Neural progenitor cell (in vitro differentiated cells): ENCODE measurements at regions not wholly inside any gene's neighbourhood (a gene's known extent, or its start where the extent isn't known, plus 50 kb on each side); places are given as distances from the start of the nearest gene placed in this dataset.

Source experiments
- EZH2 ChIP-seq: fragments of 200-600 bp; sonication (generic); IDR thresholded peaks from 2 replicates; pipeline ENCODE4 v1.6.1; 2017; ENCODE audit warnings: antibody characterized with exemption, mild to moderate bottlenecking, moderate library complexity
- TF ChIP-seq, protein P1 (sequence below): fragments of 200-600 bp; sonication (generic); IDR thresholded peaks from 2 replicates; pipeline ENCODE4 v1.5.1; 2017; ENCODE audit warnings: antibody characterized with exemption, mild to moderate bottlenecking

DNA sequence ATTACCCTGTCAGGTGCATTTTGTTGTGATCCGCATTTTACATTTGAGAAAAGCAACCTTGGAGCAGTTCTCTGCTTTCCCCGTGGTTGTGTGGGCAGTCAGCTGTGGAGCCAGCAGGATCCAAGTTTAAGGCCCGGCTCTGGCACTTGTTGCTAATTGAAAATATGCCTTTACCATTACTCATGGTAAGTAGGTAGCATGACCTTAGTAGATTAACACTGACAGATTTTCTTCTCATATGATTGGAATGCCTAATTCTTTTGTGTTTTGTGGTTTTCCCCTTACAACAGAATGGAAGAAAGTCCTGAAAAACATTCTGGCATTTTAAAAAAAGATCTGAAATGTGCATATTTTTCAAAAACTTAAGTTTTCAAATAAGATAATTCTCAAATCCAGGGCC is 246.5 kb upstream of the LRRN1 start:
- TF ChIP-seq, protein P1, sequence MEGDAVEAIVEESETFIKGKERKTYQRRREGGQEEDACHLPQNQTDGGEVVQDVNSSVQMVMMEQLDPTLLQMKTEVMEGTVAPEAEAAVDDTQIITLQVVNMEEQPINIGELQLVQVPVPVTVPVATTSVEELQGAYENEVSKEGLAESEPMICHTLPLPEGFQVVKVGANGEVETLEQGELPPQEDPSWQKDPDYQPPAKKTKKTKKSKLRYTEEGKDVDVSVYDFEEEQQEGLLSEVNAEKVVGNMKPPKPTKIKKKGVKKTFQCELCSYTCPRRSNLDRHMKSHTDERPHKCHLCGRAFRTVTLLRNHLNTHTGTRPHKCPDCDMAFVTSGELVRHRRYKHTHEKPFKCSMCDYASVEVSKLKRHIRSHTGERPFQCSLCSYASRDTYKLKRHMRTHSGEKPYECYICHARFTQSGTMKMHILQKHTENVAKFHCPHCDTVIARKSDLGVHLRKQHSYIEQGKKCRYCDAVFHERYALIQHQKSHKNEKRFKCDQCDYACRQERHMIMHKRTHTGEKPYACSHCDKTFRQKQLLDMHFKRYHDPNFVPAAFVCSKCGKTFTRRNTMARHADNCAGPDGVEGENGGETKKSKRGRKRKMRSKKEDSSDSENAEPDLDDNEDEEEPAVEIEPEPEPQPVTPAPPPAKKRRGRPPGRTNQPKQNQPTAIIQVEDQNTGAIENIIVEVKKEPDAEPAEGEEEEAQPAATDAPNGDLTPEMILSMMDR = no peak
- TF ChIP-seq EZH2 = no peak
